ENCODE measurements at regions not wholly inside any gene's neighbourhood (a gene's known extent, or its start where the extent isn't known, plus 50 kb on each side); places are given as distances from the start of the nearest gene placed in this dataset.

DNA sequence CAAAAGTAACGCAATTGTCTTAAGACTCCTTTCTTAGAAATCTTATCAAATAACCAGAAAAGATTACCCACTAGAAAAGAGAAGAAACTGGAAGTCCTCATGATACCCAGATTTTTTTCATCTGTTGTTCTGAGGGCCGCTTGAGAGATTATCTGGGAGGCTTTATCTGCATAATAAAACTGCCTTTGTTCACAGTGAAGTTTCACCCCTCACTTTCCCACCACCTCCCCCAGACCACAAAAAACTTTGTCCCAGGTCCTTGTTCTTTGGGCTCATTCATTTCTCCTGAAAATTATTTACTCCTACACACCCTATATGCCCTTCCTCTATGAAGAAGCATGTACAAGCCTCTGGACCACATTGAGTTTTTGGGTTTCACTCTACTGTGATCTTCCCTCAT is 745.1 kb upstream of the COBL start:
- H3K4me3 ChIP-seq (ENCODE audit: low read depth, low read length), result no peak overlapping the region
- H3K9me3 ChIP-seq (ENCODE audit: control insufficient read depth, insufficient read depth, low read depth, low read length), result no peaks in the 10 kb centered on the region
- H3K27ac ChIP-seq (ENCODE audit: extremely low read depth, low read depth, low read length), result no peak overlapping the region
- CTCF ChIA-PET, result no interaction called here
- no peak for TF ChIP-seq SCRT1 (tag by site-specific recombination; IDR thresholded peaks at IDR 0.05; ENCODE audit: borderline replicate concordance)
- TF ChIP-seq, protein P1, sequence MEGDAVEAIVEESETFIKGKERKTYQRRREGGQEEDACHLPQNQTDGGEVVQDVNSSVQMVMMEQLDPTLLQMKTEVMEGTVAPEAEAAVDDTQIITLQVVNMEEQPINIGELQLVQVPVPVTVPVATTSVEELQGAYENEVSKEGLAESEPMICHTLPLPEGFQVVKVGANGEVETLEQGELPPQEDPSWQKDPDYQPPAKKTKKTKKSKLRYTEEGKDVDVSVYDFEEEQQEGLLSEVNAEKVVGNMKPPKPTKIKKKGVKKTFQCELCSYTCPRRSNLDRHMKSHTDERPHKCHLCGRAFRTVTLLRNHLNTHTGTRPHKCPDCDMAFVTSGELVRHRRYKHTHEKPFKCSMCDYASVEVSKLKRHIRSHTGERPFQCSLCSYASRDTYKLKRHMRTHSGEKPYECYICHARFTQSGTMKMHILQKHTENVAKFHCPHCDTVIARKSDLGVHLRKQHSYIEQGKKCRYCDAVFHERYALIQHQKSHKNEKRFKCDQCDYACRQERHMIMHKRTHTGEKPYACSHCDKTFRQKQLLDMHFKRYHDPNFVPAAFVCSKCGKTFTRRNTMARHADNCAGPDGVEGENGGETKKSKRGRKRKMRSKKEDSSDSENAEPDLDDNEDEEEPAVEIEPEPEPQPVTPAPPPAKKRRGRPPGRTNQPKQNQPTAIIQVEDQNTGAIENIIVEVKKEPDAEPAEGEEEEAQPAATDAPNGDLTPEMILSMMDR (tag by site-specific recombination; IDR thresholded peaks at IDR 0.05), result no peak
- TF ChIP-seq ZBTB1 (tag by site-specific recombination; IDR thresholded peaks at IDR 0.05), result no peak
- TF ChIP-seq, protein P2, sequence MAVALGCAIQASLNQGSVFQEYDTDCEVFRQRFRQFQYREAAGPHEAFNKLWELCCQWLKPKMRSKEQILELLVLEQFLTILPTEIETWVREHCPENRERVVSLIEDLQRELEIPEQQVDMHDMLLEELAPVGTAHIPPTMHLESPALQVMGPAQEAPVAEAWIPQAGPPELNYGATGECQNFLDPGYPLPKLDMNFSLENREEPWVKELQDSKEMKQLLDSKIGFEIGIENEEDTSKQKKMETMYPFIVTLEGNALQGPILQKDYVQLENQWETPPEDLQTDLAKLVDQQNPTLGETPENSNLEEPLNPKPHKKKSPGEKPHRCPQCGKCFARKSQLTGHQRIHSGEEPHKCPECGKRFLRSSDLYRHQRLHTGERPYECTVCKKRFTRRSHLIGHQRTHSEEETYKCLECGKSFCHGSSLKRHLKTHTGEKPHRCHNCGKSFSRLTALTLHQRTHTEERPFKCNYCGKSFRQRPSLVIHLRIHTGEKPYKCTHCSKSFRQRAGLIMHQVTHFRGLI (tag by site-specific recombination; IDR thresholded peaks at IDR 0.05), result no peak
- no peak for TF ChIP-seq ZNF48 (tag by site-specific recombination; IDR thresholded peaks at IDR 0.05)
- TF ChIP-seq, protein P3, sequence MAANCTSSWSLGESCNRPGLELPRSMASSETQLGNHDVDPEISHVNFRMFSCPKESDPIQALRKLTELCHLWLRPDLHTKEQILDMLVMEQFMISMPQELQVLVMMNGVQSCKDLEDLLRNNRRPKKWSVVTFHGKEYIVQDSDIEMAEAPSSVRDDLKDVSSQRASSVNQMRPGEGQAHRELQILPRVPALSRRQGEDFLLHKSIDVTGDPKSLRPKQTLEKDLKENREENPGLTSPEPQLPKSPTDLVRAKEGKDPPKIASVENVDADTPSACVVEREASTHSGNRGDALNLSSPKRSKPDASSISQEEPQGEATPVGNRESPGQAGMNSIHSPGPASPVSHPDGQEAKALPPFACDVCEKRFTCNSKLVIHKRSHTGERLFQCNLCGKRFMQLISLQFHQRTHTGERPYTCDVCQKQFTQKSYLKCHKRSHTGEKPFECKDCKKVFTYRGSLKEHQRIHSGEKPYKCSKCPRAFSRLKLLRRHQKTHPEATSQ (tag by site-specific recombination; IDR thresholded peaks at IDR 0.05), result no peak
- TF ChIP-seq, protein P4, sequence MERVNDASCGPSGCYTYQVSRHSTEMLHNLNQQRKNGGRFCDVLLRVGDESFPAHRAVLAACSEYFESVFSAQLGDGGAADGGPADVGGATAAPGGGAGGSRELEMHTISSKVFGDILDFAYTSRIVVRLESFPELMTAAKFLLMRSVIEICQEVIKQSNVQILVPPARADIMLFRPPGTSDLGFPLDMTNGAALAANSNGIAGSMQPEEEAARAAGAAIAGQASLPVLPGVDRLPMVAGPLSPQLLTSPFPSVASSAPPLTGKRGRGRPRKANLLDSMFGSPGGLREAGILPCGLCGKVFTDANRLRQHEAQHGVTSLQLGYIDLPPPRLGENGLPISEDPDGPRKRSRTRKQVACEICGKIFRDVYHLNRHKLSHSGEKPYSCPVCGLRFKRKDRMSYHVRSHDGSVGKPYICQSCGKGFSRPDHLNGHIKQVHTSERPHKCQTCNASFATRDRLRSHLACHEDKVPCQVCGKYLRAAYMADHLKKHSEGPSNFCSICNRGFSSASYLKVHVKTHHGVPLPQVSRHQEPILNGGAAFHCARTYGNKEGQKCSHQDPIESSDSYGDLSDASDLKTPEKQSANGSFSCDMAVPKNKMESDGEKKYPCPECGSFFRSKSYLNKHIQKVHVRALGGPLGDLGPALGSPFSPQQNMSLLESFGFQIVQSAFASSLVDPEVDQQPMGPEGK (tag by site-specific recombination; IDR thresholded peaks at IDR 0.05), result no peak
- TF ChIP-seq GLI4 (tag by site-specific recombination; IDR thresholded peaks at IDR 0.05), result no peak
- TF ChIP-seq, protein P5, sequence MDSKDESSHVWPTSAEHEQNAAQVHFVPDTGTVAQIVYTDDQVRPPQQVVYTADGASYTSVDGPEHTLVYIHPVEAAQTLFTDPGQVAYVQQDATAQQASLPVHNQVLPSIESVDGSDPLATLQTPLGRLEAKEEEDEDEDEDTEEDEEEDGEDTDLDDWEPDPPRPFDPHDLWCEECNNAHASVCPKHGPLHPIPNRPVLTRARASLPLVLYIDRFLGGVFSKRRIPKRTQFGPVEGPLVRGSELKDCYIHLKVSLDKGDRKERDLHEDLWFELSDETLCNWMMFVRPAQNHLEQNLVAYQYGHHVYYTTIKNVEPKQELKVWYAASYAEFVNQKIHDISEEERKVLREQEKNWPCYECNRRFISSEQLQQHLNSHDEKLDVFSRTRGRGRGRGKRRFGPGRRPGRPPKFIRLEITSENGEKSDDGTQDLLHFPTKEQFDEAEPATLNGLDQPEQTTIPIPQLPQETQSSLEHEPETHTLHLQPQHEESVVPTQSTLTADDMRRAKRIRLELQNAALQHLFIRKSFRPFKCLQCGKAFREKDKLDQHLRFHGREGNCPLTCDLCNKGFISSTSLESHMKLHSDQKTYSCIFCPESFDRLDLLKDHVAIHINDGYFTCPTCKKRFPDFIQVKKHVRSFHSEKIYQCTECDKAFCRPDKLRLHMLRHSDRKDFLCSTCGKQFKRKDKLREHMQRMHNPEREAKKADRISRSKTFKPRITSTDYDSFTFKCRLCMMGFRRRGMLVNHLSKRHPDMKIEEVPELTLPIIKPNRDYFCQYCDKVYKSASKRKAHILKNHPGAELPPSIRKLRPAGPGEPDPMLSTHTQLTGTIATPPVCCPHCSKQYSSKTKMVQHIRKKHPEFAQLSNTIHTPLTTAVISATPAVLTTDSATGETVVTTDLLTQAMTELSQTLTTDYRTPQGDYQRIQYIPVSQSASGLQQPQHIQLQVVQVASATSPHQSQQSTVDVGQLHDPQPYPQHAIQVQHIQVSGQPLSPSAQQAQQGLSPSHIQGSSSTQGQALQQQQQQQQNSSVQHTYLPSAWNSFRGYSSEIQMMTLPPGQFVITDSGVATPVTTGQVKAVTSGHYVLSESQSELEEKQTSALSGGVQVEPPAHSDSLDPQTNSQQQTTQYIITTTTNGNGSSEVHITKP (tag by site-specific recombination; IDR thresholded peaks at IDR 0.05), result no peak
- TF ChIP-seq ZNF571 (tag by site-specific recombination; IDR thresholded peaks at IDR 0.05), result no peak
- TF ChIP-seq, protein P6, sequence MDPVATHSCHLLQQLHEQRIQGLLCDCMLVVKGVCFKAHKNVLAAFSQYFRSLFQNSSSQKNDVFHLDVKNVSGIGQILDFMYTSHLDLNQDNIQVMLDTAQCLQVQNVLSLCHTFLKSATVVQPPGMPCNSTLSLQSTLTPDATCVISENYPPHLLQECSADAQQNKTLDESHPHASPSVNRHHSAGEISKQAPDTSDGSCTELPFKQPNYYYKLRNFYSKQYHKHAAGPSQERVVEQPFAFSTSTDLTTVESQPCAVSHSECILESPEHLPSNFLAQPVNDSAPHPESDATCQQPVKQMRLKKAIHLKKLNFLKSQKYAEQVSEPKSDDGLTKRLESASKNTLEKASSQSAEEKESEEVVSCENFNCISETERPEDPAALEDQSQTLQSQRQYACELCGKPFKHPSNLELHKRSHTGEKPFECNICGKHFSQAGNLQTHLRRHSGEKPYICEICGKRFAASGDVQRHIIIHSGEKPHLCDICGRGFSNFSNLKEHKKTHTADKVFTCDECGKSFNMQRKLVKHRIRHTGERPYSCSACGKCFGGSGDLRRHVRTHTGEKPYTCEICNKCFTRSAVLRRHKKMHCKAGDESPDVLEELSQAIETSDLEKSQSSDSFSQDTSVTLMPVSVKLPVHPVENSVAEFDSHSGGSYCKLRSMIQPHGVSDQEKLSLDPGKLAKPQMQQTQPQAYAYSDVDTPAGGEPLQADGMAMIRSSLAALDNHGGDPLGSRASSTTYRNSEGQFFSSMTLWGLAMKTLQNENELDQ (tag by site-specific recombination; IDR thresholded peaks at IDR 0.05; ENCODE audit: low read depth), result no peak
- TF ChIP-seq, protein P7, sequence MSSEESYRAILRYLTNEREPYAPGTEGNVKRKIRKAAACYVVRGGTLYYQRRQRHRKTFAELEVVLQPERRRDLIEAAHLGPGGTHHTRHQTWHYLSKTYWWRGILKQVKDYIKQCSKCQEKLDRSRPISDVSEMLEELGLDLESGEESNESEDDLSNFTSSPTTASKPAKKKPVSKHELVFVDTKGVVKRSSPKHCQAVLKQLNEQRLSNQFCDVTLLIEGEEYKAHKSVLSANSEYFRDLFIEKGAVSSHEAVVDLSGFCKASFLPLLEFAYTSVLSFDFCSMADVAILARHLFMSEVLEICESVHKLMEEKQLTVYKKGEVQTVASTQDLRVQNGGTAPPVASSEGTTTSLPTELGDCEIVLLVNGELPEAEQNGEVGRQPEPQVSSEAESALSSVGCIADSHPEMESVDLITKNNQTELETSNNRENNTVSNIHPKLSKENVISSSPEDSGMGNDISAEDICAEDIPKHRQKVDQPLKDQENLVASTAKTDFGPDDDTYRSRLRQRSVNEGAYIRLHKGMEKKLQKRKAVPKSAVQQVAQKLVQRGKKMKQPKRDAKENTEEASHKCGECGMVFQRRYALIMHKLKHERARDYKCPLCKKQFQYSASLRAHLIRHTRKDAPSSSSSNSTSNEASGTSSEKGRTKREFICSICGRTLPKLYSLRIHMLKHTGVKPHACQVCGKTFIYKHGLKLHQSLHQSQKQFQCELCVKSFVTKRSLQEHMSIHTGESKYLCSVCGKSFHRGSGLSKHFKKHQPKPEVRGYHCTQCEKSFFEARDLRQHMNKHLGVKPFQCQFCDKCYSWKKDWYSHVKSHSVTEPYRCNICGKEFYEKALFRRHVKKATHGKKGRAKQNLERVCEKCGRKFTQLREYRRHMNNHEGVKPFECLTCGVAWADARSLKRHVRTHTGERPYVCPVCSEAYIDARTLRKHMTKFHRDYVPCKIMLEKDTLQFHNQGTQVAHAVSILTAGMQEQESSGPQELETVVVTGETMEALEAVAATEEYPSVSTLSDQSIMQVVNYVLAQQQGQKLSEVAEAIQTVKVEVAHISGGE (tag by site-specific recombination; conservative IDR thresholded peaks at IDR 0.05; ENCODE audit: low read depth), result no peak
- H3K4me1 ChIP-seq (ENCODE audit: control insufficient read depth, insufficient read depth, low read length), result no peaks in the 10 kb centered on the region
- POLR2A ChIA-PET, result no interaction called here
- no peaks in the 10 kb centered on the region for H3K36me3 ChIP-seq (ENCODE audit: control insufficient read depth in 2 of 2, insufficient read depth in 1 of 2, low read length in 2 of 2)

Data from HEK293 (cell line).